ENCODE measurements at regions not wholly inside any gene's neighbourhood (a gene's known extent, or its start where the extent isn't known, plus 50 kb on each side); places are given as distances from the start of the nearest gene placed in this dataset.

DNA sequence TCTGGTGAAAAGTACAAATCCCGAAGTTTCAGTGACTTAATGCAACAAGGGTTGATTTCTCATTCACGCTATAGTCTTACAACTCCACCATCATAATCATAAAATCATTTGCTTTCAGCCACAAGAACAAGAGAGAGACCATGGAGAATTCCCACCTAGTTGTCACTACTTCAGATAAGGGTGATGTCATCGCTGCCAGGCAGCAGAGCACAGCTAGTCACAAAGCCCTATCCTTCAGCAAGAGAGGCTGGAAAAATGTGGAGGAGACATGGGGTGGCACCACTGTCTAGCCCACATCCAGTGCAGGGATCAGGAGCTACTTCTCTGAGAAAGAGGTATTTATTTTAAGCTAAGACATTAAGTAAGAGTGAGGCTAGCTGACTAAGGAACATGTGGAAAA, 356.1 kb downstream of the YTHDC2 start:
- TF ChIP-seq, protein P1, sequence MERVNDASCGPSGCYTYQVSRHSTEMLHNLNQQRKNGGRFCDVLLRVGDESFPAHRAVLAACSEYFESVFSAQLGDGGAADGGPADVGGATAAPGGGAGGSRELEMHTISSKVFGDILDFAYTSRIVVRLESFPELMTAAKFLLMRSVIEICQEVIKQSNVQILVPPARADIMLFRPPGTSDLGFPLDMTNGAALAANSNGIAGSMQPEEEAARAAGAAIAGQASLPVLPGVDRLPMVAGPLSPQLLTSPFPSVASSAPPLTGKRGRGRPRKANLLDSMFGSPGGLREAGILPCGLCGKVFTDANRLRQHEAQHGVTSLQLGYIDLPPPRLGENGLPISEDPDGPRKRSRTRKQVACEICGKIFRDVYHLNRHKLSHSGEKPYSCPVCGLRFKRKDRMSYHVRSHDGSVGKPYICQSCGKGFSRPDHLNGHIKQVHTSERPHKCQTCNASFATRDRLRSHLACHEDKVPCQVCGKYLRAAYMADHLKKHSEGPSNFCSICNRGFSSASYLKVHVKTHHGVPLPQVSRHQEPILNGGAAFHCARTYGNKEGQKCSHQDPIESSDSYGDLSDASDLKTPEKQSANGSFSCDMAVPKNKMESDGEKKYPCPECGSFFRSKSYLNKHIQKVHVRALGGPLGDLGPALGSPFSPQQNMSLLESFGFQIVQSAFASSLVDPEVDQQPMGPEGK (CRISPR knock-in tag; IDR thresholded peaks at IDR 0.05; ENCODE audit: borderline replicate concordance): no peak
- TF ChIP-seq, protein P2, sequence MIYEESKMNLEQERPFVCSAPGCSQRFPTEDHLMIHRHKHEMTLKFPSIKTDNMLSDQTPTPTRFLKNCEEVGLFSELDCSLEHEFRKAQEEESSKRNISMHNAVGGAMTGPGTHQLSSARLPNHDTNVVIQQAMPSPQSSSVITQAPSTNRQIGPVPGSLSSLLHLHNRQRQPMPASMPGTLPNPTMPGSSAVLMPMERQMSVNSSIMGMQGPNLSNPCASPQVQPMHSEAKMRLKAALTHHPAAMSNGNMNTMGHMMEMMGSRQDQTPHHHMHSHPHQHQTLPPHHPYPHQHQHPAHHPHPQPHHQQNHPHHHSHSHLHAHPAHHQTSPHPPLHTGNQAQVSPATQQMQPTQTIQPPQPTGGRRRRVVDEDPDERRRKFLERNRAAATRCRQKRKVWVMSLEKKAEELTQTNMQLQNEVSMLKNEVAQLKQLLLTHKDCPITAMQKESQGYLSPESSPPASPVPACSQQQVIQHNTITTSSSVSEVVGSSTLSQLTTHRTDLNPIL (CRISPR knock-in tag; IDR thresholded peaks at IDR 0.05; ENCODE audit: low read depth): no peak
- TF ChIP-seq ESRRG (CRISPR knock-in tag; IDR thresholded peaks at IDR 0.05): no peak
- TF ChIP-seq ARNTL (CRISPR knock-in tag; IDR thresholded peaks at IDR 0.05; ENCODE audit: borderline replicate concordance, low read depth): no peak
- no peak for TF ChIP-seq ZFP3 (CRISPR knock-in tag; IDR thresholded peaks at IDR 0.05)

Measured in SK-N-SH treated with all-trans-retinoic acid at 6 μM for 48 hours (cell line).